GM18507 (cell line): ENCODE measurements at regions not wholly inside any gene's neighbourhood (a gene's known extent, or its start where the extent isn't known, plus 50 kb on each side); places are given as distances from the start of the nearest gene placed in this dataset.

ENCODE experiments used
- DNase-seq: peaks from one replicate; pipeline ENCODE4 v3.0.0; 2011; ENCODE audit warnings: low read depth; ENCODE audit not compliant: insufficient read length; ENCODE audit errors: extremely low spot score
- FAIRE-seq: peaks from 2 replicates; lab custom pipeline; 2011; peaks lifted over from hg19 to GRCh38; lab: Jason Lieb, UNC

DNA sequence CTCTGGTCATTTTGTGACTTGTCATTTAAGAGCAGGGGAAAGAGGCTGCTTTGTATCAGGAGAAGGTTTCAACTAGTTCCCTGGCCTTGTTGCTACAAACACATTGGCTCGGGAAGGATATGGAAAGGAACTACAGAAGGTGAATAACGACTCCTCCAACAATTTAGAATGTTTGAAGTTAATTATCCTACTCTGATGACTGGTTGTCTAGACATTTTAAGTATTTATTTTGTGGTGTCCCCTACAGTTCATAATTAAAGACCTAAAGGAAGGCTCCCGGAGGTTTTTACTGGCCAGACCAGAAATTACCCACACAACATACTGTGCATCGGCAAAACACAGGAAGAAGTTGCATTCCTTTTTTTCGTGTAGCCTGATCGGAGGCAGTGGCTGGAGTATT is 515.8 kb upstream of the SALL1 start:
- no peak for DNase-seq
- FAIRE-seq: no peak

GRCh38 chr16:51666074-51666473 is 515.0 kb upstream of the SALL1 start:
- FAIRE-seq (no peak), DNase-seq (no peak)

DNA sequence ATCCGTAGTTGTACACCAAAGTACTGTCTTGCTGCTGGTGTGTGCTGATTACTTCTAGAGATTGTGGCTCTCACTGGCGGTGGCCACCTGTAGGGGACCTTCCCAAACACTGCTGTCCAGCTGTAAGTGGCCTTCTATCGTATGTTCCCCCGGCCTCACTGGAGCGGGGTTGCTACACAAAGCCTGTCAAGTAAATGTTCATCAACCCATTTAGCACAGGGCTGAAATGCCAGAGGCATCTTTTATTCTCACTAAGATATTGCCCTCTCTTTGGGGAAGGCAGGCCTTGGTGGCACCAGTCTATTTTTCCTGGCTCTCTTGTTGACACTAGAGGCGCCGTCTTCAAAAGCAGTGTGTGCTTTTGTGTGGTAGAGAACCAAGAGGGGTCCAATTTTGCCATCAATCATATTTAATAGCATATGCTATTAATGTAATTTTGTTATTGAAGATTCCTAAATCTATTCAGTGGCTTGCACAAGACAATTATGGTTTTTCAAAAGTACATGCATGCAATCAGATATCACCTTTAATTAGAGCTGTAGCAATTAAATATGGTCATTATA is 514.4 kb upstream of the SALL1 start:
- no peak for FAIRE-seq
- DNase-seq: no peak

DNA sequence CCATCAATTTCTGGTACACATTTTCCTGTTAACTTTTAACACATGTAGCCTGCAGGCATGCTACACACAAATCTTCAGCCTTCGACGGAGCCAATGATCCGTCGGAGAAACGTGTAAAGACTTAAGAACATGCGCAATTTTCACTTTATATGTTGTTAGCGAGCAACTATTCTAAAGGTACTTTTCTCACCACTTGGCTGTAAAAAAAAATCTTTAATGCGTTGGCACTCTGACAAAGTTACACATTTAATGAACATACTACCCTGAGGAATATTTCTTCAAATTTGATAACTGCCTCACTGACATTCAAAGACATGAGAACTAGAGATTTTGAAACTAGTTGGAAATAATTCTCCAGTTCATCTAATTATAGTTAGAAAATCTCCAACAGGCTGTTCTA is 507.5 kb upstream of the SALL1 start:
- FAIRE-seq: no peak
- no peak for DNase-seq

DNA sequence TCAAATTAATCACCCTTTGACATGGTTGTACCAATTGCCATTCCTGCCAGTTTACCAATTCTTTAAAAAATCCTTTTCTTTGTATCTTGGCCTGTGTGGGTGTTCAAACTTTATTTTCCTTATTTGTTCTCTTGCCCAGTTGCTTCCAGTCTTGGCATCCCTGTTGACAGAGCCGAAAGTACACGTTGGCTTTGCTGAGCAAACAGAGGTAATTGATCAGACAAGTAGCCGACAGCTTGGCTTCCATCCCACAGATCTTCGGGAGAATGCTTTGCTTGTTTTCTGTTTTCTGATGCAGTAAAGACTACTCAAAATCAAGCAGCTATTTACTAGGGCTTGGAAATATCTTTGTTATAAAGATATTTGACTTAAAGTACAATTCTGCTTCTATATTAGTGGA is 506.8 kb upstream of the SALL1 start:
- no peak for DNase-seq
- FAIRE-seq: no peak

DNA sequence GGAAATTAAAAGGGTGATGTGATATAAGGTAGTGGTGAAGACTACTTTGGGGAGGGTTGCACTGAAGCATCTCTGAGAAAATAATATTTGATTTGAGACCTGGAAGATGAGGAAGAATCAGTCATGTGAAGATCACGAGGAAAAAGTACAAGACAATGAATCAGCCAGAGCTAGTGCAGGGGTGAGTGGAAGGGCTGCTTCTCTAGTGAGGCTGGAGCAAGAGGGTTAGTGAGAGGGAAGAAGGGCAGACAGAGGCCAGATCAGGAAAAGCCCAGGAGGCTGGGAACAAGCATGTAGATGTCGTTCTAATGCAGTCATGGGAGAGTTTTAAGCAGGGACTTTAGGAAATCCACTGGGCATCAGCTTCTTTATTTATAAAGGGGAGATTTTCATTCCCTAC is 504.2 kb upstream of the SALL1 start:
- FAIRE-seq (no peak), DNase-seq (no peak)

- FAIRE-seq (no peak), DNase-seq (no peak)
These were observed 500.0 kb upstream of the SALL1 start for GRCh38 chr16:51651061-51651466.

- no peak for DNase-seq
- FAIRE-seq: no peak
These were observed 498.6 kb upstream of the SALL1 start for GRCh38 chr16:51649631-51650030.

- no peak for DNase-seq
These were observed 497.5 kb upstream of the SALL1 start for GRCh38 chr16:51648526-51648925.

DNA sequence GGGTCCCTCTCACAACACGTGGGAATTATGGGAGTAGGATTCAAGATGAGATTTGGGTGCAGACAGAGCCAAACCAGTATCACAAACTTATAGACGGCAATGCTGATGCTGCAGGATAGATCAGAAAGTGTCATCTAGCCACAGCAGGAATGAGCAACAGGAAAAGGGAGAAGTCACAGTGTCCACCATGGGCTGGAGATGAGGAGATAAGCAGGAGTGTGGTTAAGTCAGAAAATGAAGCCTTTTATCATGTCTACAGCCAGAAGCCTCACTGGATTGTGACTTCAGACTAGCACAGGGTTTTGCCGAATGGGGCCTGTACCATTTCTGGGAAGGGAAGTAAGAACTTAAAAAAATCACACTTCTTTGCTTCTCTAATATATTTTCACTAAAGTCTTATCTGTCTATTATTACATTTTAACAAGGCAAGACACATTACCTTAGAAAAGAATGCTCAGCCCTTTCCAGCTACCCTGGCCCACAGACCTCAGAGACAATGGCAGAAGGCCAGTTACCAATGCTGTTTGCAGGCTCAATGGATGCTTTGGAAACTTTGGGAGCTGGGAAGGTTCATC is 490.2 kb upstream of the SALL1 start:
- DNase-seq (no peak), FAIRE-seq (no peak)

More at GRCh38 chr16:51648526-51648925, 497.5 kb upstream of the SALL1 start:
- no peak for FAIRE-seq

GRCh38 chr16:51640196-51640595 is 489.1 kb upstream of the SALL1 start:
- DNase-seq (no peak), FAIRE-seq (no peak)

DNA sequence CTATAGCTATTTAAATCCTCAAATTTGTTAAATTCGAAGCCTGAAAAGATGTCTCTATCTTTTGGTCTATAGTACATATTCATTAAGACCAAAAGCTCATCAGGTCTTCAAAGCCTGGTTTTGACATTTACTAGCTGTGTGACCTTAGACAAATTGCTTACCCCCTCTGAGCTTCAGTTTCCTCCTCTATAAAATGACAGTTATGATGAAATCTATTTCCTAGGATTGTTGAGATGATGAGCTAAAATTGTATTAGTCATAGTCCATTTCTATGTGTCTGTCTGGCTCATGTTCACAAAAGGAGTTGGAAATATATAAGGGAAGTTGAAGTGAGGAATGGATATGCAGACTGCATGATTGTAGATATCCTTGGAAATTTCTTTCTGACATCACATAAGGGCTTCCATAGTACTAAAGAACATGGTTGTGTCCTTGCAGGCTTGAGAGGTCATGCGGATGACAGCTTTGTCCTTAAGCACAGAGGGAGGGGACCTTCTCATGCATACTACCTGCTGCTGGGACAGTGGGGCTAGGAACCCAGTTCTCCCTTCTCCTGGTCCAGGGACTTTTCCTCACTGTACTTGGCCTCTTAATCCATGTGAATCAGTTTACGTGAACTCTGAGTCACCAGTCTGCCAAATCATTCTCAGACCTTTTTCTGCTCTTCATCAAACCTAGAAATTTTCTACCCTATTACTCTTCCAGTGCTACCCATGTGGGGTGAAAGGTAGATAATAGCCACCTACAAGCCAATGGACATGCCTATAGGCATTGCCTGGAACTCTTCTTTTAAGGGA is 487.5 kb upstream of the SALL1 start:
- no peak for FAIRE-seq

DNA sequence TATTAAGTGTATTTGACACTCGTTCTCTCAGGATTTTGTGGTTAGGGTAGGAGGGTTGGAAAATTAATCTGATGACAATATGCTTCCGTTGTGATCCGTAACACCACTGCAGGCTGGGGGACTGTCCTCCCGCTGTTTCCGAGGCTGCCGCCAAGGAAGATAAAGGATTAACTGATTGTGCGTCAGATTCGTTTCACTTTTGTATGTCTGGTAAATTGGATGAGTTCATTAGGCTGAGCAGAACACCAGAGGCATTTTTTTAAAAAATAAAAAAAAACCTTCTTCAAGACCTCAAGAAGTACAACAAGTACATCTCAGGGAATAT is 486.7 kb upstream of the SALL1 start:
- FAIRE-seq: no peak
- no peak for DNase-seq

More for the DNA sequence above, 487.5 kb upstream of the SALL1 start:
- no peak for DNase-seq

- no peak for DNase-seq
- FAIRE-seq: no peak
These were observed 486.1 kb upstream of the SALL1 start for GRCh38 chr16:51636920-51637769.

GRCh38 chr16:51635181-51635580 is 484.1 kb upstream of the SALL1 start:
- no peak for DNase-seq
- no peak for FAIRE-seq

DNA sequence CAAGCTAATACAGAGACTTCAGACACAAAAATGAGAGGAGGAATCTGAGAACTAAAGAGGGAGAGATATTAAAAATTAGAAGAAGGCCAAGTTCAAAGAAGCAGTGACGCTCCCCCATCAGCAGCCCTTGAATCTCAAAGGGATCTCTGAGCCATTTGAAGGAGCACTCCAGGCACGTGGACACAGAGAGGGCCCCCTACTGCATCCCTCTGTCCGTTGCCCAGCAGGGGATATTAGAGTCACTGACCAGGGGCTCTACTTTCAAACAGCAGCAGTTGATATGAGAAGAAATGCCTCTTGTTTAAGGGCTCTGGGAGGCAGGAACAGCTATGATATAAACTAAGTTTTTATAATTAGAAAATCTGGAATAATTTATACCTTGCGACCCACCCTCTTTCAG is 479.0 kb upstream of the SALL1 start:
- FAIRE-seq: no peak
- no peak for DNase-seq

GRCh38 chr16:51629576-51629975 is 478.5 kb upstream of the SALL1 start:
- DNase-seq (no peak), FAIRE-seq (no peak)

- DNase-seq (no peak), FAIRE-seq (no peak)
These were observed 473.2 kb upstream of the SALL1 start for GRCh38 chr16:51624080-51624775.

DNA sequence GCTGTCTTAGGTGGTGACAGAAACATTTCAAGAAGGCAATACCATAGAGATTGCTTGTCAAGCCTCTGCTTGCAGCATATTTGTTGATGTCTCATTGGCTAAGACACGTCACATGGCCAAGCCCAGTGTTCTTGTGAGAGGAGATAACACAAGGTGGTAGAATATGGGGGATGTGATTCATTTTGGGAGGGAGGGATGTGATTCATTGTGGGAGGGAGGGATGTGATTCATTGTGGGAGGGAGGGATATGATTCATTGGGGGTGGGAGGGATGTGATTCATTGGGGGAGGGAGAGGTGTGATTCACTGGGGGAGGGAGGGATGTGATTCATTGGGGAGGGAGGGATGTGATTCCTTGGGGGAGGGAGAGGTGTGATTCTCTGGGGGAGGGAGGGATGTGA is 470.5 kb upstream of the SALL1 start:
- FAIRE-seq: no peak

GRCh38 chr16:51615141-51615540 is 464.1 kb upstream of the SALL1 start:
- DNase-seq (no peak), FAIRE-seq (no peak)

More for the DNA sequence above, 470.5 kb upstream of the SALL1 start:
- no peak for DNase-seq
